ENCODE measurements at regions not wholly inside any gene's neighbourhood (a gene's known extent, or its start where the extent isn't known, plus 50 kb on each side); places are given as distances from the start of the nearest gene placed in this dataset.

DNA sequence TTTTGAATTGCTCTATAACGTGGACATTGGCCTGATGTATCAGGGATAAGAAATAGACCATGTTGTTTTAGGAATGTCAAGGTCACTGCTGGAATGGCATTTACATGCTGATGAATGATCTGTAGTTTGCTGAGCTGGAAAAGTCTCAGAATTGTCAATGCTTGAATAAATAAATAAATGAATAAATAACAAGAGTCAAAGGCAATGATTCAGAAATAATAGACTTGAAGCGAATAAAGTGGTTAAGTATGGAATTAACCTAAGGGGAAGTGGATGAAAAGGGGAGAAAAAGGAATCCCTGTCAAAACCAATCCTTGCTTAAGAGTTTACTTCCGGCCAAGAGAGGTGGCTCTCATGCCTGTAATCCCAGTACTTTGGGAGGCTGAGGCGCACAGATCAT lies 1620.0 kb downstream of the SUCLG1 start:
- no peak for DNase-seq

DNA sequence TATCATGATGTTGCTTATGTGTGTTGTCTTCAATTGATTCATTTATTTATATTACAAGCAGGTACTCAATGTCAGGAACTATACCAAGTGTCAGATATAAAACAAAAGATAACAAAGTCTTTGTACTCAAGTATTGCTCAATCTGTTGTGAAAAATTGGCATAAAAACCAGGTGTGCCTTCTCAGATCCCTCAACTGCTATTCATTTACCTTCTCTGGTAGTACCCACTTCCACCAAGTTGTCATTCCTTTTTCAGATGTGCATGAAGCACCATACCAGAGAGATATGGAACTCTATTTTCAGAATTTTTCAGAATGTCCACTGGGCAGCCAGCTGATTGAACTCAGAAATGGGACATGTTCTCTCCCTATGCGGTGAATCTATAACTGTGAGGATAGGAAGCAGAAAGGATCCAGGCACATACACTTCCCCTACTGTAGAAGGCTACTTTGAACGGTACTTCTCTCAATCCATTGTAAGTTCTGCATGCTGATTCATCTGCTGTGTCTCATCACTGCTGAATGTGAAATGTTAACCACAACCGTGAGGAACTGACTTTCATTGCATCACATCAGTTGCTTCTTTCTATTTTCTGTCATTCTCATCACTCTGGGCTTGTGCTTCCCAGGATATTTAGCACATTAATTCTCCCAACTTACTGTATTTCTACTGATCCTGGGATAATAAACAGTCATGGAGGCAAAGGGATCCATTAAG lies 1621.3 kb downstream of the SUCLG1 start:
- no peak for DNase-seq

DNA sequence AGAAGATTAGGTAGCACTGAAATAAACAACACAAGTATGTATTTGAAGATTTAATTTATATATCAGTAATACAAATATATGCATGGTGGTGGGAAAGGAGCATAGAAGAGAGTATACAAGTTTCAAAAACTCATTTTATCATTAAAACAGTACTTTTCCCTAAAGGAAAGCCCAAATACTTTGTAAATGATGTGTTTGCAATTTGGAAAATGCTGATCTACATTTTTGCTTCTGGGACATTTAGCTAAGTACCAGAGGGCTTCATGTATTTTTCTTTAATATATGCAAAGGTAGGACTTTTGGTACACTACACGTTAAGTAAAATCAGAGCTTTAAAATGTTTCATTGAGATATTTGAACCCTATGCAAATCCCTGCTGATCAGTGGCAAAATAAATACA lies 1624.2 kb downstream of the SUCLG1 start:
- no peak for DNase-seq

DNA sequence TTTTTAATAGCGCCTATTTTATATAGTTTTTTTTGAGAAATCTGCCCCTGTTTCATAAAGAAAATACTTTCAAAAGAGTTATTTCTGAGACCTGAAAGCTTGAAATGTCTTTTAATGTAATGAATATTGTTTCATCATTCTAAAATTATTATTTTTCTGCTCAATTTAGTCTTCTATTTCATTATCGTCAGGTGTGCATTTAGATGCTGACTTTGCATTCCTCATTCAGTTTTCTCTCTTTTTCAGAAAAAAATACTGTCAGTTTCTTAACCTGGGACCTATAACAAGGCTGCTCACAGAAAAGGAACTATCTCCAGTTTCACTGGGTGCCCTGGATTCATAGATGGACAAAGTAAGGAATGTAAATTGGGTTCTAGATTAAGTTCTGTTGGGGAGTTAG lies 1631.7 kb downstream of the SUCLG1 start:
- DNase-seq: no peak

DNA sequence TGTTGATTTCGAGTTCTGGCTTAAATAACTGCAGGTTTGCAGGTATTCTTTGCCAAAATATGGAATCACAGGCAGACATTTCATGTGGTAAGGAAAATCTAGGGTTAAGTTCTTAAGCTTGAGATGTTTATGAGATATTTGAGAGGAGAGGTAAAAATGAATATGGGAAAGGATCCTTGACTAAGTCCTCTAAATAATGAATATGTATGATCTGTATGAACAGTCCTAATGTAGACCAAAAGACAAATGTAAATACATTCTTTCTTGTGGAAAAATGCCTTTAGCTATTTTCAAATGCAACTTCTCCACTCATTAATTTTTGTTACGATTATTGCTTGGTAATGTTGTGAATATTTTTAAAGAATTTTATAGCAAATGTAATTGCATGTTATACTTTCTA lies 1632.6 kb downstream of the SUCLG1 start:
- no peak for DNase-seq

DNA sequence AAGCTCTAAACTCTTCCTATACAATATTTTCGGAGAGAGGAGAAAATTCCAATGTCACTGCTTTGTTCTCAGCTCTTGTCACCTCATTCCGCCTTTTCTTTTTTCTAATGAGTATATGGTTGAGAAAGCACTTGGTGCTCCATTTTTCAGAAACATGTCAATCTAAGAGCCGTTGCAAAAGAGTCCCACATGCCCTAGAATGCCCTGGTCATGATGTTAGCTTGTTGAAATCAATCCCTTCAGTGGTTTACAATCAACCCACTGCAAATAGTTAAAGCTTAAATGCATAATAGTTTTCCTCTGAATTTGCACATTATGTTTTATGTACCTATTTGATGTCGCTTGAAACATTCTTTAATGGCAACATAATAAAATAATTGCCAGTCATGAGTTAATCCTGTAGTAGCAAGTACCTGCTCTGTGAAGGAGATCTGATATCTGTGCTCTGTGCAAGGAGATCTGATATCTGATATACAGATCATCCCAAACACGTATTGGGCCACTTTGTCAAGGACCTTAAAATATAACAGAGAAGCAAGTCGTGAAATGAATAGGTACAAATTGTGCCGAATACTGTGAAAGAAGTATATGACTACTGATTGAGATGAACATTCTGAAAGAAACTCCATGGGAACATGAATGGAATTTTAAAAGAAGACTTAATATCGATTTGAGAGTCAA lies 1633.5 kb downstream of the SUCLG1 start:
- DNase-seq: no peak

DNA sequence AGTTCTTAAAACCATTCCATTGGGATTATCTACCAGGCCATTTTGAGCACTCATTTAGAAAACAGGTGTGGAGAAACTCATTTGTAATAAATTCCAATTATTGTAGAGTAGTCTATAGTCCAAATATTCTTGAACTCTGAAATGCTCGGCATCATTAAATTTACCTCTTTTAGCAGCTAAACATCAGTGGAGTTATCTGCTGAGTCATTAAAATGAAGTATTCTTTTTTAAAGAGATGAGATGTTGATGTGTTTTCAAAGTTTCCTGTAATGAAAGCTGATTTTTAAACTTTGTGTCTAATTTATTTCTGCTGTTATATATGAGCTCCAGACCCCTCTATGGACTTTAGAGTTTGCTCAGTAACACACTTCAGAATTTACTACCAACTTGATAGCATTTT lies 1635.2 kb downstream of the SUCLG1 start:
- no peak for DNase-seq

DNA sequence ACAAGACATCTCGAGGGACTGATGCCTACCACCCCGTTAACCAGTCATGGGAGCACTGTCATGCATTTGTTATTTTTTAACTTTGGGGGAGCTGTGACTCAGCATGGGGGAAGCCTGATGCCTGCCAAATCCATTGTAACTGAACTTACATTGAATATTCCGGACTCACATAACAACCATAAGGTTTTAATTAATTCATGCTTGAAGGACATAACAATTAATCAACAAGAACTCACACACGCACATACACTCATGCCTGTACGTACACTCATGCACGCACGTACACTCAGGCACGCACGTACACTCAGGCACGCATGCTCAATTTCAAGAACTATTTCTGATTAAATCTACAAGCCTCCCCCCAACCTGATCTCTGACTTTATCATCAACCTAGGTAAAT lies 1639.1 kb downstream of the SUCLG1 start:
- no peak for DNase-seq

DNA sequence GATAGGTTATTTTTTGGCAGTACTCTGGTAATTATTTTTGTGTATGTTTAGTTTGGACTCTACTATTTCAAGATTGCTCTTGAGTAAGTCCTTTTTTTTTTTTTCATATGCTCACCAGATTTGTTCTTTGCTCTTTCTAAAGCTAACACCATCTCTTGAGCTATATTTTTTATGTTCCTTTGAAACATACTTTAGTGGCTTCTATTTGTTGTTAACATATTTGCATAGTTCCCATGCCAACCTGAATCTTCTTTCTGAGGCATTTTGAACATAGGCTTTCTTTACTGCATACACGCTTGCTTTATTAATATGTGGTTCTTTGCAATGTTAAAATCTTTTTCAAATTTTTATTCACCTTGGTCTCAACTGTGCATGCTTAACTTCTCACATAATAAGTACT lies 1644.9 kb downstream of the SUCLG1 start:
- no peak for DNase-seq

DNA sequence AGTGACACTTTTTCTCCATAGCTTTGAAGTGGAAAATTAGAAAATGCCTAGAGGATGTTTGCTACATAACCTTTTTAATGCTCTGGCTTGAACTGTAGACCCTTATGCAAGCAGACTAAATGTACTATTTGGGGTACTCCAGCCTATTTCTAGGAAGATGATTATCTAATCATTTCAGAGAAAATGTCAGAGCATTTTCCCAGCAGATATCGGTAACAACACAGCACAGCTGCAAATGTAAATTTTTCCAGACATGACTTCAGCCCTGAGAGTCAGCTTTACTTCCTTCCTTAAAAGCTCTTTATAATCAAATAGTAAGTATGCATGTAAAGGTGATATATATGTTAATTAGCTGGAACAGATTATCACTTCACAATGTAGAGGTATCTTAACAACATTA lies 1647.1 kb downstream of the SUCLG1 start:
- no peak for DNase-seq

DNA sequence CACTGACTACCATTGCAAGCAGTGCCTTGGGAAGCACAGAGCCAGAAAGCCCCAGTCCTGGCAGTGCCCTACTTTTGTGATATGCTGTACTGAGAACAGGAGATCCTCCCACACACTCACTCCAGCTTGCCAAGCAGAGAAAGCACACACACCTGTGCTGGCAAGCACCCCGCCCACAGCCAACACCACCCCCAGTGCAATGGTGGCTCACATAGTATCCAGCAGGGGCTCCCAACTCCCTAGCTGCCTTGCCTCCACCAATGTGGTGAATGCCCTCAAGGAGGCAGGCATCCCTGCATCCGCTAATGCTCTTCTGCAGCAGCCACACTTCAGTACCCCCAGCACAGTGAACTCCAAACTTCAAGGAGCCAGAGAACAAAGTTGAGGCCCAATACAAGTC lies 1655.8 kb downstream of the SUCLG1 start:
- no peak for DNase-seq

DNA sequence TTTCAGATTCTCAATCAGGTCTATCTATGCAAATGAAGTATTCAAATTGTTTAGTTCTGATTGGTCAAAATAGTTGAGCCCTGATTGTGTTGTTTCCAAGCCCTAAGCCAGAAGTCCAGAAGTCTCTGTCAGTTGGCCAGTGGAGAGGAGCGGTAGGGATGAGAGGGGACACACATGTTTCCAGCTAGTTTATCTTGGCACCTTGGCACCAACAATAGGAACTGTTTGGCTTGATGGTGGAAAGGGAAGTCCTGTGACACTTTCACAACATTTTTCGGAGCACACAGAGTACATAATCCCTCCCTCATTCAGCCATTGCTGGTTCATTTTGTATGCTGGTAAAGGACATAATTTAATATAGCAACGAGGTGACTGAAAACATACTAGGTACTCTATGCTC lies 1661.6 kb downstream of the SUCLG1 start:
- DNase-seq: no peak

DNA sequence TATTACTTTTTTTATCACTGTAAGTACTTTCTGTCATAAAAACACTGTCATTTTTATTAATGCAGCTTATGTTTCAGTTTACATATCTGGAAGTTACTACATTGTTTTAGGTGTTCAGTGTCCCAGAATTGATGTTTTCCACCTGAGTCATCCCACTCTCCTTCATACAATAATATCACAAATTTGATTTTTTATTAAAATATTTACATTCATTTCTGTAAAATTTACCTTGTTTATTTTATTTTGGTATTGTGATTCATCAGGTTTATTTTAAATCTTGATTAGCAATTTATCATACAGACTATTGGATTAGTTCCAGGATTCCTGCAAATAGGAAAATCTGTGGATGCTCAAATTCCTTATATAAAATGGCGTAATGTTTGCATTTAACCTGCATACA lies 1662.9 kb downstream of the SUCLG1 start:
- no peak for DNase-seq

DNA sequence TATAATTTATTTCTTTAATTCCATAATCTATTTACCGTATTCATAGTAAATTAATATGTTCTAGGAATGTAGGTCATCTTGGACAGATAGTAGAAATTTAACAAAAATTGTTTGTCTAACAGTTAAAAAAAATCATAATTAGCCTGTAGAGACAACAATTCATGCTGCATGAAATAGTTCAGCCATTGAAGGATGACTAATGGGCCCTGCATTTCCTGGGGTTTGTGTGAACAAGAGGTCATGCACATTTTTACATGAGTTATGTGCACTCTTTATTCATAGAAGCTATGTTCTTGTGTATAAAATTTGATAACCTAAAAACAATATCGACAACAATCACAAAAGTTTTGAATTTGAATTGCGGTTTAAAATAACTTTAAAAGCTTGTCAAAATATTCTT lies 1663.6 kb downstream of the SUCLG1 start:
- DNase-seq: no peak

DNA sequence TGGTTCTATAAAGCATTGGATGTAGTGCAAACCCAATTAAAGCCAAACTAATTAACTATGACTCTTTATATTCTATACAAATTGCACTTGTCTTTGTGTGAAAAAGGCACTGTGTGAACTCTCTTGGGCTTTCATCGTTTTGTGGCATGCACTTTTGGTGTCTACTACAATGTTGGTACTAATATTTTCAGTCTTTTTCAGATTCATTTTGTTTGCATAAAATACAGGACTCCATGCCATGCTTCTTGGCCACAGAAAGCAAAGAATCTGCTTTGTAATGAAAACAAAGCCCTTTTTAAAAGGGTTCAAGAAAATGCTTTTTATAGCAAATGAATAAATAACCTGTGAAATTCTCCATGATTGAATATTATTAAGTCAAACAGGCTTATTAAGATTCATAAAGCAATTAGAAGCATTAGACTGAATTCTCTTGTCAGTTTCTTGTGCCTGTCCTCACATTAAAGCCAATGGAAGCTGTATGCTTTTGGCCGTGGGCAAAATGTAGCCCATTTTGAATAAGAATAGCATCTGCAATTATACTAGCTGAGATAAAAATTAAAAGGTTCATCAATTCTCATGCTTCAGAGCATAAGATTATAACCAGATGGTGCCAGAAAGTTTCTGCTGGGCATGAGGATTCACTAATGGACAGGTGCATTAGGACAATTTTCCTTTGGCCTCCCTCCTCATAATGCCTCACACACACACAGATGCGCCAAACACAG lies 1665.2 kb downstream of the SUCLG1 start:
- DNase-seq: no peak

DNA sequence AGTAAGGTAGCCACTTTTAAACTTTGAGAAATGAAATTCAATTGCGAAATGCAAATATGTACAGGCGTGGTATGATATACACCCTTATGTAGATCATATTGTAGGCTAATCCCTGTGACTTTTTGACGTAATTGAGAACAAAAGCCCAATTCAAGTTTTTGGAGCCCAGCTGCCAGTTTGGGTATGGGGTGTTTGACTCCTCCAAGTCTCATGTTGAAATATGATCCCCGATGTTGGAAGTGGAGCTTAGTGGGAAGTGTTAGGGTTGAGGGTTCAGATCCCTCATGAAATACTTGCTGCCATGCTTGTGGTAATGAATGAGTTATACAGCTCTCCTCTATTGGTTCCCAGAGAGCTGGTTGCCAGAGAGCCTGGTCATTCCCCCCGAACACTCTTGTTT lies 1666.8 kb downstream of the SUCLG1 start:
- DNase-seq: no peak

DNA sequence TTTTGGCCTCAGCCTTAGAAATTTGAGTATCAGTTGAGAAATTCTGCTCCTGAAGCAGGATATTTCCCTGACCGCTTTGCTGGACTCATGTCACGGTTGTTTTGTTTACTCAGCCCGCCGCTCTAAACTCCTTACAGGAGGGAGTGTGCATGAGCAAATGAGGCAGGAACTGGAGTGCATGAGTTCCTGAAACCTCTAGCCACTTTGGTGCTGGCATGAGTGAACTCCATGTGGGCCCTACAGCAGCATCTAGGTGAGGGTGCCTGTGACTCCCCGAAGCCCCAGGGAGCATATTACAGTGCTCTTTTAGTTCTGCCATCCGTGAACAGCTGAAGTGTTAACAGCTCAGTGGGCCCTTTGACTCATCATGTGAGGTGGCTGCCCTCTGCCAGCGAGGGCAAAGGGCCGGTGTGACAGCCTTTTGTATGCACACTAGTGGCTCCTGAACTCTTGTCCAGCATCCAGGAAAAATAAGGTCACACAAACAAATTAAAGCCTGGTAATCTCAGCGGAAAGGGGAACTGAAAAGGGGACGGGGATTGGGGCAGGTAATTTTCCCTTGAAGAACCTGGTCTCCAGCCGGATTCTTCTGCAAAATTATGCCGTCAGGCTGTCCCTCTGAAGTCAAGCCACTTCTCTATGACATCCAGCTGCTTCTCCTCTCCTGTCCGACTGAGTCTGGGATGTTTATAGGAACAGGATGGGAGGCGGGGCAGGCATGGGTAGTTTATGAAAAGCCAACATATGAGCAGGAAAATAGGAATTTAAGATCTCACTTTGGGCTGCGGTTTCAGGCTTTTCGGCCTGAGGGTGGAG lies 1668.7 kb downstream of the SUCLG1 start:
- no peak for DNase-seq

DNA sequence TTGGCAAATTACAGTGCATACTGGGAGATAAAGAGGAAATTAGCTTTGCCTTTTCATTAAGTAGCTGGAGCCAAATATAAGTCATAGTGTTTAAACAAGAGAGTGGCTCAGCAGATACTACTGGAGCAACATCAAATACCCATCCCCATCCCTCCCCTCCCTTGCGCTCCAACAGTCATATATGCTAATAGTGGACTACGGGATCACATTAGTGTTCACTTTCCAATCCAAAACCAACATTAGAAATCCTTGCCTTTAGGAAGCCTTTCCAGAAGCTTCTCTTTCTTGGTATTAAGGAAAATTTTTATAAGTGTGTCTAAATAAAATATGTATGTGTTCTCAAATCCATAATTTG lies 1669.3 kb downstream of the SUCLG1 start:
- no peak for DNase-seq

DNA sequence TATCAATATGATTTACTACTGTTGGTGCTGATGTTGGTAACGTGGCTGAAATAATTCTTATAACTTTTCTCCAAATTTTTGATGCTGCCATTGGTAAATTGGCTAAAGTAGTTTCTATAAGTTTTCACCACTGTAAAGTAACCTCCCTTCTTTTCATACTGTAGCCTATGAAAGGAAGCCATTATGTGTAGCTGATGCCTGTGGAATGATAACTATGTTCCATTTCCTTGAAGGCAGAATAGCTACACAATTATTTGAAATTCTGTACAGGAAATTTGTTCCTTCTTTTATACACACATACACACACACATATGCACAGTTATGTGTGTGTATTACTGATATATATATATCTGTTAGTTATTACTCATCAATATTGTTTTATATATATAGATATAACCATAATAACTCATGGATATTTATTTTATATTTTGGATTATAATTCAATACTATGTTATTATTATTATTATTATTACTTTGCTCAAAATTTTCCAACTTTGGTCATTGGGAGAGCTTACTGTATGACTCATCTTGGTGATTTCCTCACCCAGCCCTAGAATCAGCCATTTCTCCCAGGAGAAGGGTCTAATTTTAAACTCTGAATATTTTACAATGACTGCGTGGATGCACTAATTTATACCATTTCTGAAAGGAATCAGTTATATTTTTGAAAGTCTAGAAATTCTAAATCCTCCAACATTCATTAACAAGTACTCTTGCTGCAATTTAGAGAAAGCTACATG lies 1677.7 kb downstream of the SUCLG1 start:
- DNase-seq: no peak

DNA sequence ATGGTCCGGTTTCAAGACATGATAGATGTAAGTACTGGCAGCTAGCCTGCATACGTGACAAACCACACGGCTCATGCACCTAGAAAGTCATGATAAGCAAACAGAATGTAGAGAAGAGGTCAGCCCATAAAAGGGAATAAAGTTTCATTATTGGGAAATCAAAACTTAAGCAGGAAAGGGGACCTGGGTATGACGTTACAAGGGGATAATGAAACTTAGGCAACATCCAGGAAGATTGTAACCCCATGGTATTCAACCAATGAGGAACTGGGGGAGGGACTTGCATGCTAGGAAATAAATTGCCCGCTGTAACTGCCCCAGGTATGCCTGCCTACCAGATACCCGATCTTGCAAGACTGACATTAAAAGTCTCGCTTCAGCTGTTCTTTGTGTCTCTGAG lies 1679.0 kb downstream of the SUCLG1 start:
- DNase-seq: no peak

DNA sequence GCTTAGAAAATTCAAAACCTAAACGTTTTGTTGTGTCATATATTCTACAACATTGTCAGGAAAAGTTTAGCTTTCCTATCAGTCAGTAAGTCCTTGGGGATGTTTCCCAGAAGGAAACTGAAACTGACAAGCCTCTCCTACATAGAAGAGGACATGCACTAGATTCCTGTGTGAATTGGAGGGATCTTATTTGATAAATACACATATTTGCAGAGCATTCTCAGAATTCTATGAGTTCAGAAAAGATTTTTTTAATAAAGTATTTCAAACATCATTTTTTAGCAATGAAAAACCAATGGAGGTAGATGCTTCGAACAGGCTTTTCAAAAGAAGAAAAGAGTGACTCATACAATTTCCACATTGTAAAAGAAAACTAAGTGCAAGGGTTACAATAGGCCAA lies 1706.7 kb downstream of the SUCLG1 start:
- no peak for DNase-seq

DNA sequence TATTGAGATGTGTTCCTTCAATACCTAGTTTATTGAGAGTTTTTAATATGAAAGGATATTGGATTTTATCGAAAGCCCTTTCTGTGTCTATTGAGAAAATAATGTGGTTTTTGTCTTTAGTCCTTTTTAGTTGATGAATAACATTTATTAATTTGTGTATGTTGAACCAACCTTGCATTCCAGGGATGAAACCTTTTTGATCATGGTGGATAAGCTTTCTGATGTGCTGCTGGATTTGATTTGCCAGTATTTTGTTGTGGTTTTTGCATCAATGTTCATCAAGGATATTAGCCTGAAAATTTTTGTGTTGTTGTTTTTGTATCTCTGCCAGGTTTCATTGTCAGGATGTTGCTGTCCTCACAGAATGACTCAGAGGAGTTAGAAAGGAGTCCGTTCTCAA lies 1710.4 kb downstream of the SUCLG1 start:
- no peak for DNase-seq

DNA sequence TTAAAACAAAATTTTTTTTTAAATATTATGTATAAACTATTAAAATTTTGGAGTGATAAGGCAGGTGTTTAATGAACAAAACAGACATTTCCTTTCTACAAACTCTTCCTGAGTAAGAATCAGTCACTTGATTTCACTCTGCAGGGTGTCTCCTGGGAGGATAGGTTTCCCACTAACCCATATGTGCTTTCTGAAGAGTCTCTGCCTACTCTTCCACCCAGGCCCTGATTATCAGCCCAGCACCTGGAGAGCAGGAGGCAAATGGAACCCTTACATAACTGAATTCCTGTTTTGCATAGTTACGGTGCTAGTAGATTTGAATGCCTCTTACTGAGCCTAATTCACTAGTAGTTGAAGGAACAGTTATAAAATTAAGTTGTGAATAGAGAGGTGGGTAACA lies 1718.6 kb downstream of the SUCLG1 start:
- no peak for DNase-seq

Measured in NCI-H2227 treated with DMSO at 0.1 percent for 48 hours (cell line).